ENCODE measurements at regions not wholly inside any gene's neighbourhood (a gene's known extent, or its start where the extent isn't known, plus 50 kb on each side); places are given as distances from the start of the nearest gene placed in this dataset.

- no peak for DNase-seq (ENCODE audit: low read depth)
Measured at GRCh38 chr3:28940994-28941393, 339.9 kb upstream of the RBMS3 start.

- peak; percentile 45 for DNase-seq (ENCODE audit: low read depth)
Measured at GRCh38 chr3:28947061-28947460, 333.8 kb upstream of the RBMS3 start.

- DNase-seq (ENCODE audit: low read depth), result no peak
Measured at GRCh38 chr3:28947751-28948150, 333.1 kb upstream of the RBMS3 start.

DNA sequence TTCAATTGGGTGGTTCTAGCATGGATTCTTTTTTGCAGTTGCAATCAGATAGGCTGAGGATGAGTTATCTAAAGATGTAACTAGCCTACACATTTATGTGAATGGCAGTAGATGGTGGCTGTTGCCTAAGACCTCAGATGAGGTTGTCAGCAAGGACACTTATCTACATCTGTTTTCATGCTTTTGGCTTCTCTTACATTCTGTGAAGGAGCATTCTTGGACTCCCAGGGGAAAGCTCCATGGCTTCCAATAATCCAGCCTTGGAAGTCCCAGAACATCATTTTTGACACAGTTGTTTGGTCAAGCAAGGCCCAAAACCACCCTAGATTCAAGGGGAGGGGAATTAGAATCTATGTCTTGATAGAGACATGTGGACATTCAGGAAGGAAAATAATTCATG lies 332.2 kb upstream of the RBMS3 start:
- DNase-seq (ENCODE audit: low read depth), result no peak

- no peak for DNase-seq (ENCODE audit: low read depth)
Measured at GRCh38 chr3:28949580-28949979, 331.3 kb upstream of the RBMS3 start.

GRCh38 chr3:28950614-28951013 lies 330.3 kb upstream of the RBMS3 start:
- DNase-seq (ENCODE audit: low read depth), result no peak

DNA sequence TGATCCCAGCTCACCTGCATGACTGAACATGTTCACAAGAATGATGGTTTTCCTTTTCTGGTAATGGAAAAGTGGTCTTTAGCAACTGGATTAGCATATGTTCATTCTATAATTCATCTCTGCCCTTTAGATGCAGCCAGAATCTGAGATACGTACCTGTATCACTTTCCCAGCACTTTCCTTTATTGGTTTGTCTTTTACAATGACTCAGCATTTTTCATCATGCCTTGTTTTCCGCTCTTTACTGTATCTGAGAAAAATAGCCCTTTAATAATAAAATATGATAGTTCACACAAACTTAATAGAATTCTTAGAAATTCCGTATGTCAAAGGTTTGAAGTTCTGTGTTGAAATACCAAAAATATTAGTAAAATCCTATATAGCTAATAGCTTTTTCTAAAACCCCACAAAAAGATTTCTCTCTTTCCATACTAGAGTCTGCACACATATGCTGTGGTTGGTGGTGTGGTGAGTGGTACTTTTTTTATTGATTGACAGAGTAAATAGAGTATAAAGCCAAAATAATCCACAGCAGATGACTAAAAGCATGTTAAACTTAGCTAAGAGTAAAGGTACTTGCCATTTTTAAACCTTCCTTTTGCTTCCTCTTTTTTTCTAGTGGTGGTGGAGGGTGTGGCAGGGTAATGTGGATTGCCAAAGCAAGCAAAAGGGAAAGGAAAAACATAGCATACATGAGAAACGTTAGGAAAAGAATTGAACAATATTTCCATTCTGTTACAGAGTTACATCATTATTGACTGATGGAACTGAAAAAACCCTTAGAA lies 328.9 kb upstream of the RBMS3 start:
- DNase-seq (ENCODE audit: low read depth), result no peak

DNA sequence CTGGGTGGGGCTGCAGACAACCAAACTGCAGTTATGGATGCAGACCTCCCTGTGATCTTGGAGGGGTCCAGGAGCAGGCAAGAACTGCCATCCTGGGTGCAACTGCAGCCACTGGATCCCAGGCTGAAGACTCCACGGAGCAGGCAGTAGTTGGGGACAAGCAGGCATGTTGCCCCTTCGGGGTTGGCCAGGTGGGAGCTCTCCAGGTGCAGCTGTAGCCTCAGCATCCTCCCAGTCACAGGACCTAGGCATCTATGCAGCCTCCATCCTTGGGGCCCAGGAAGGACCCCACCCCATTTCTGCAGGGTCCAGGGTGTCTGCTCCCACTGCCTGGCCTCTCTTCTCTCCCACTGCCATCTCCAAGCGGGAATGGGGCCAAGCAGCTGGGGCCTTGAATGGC lies 322.2 kb upstream of the RBMS3 start:
- no peak for DNase-seq (ENCODE audit: low read depth)

DNA sequence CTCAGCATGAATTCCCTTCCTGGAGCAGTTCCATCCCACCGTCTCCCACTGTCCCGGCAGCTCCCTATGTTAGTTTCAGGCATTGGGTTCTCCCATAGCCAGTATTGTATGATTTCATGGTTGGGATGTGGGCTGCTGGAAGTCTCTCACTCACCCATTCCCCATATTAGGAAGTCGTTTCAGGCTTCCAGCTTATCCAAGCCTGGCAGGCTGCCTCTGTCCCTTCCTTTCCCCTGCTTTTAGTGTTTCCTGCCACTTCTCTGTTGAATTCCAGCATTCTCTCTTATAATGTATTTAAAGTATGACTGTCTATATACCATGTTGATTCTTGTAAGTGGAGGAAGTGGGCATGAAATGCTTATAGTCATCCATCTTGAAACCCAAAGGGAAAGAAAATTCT lies 309.7 kb upstream of the RBMS3 start:
- DNase-seq (ENCODE audit: low read depth), result no peak

- DNase-seq (ENCODE audit: low read depth), result no peak
Measured at GRCh38 chr3:28972921-28973320, 307.9 kb upstream of the RBMS3 start.

DNA sequence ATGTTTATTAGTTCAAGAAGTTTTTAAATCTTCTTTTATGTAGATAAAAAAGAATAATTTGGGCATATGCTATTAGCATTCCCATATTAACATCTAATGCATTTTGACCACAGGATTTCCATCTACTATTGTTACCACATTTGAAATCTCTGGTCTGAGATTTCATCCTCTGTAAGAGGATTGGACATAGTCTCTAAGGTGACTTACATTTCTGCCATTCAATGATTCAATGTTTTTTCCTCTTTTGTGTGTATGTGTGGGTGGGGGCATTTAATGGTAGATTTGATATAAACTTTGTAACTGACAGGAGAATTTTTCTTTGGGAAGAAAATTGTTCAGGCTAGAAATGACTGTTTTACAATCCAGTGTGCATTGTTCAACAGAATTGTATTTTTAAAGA lies 307.3 kb upstream of the RBMS3 start:
- no peak for DNase-seq (ENCODE audit: low read depth)

DNA sequence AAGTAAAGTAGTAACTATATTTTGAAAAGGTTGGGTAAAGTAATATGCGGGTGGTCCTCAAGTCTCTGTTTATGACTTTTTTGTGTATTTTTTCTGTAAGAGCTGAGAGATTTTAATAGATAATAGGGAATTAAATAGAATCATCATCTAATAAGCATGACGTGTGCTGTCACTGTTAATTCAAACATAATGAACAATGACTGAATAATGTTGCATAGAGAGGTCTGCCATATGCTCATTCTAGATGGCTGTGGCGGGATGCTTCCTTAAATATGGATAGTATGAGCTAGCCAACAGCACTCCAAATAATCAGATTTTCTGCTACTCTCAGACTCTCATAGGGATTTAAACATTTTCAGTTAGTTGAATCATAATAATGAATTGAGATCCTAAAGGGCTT lies 302.8 kb upstream of the RBMS3 start:
- no peak for DNase-seq (ENCODE audit: low read depth)

GRCh38 chr3:28980131-28980530 lies 300.7 kb upstream of the RBMS3 start:
- DNase-seq (ENCODE audit: low read depth), result no peak

GRCh38 chr3:28980631-28981030 lies 300.2 kb upstream of the RBMS3 start:
- no peak for DNase-seq (ENCODE audit: low read depth)

- DNase-seq (ENCODE audit: low read depth), result no peak
Measured at GRCh38 chr3:28982906-28983305, 298.0 kb upstream of the RBMS3 start.

DNA sequence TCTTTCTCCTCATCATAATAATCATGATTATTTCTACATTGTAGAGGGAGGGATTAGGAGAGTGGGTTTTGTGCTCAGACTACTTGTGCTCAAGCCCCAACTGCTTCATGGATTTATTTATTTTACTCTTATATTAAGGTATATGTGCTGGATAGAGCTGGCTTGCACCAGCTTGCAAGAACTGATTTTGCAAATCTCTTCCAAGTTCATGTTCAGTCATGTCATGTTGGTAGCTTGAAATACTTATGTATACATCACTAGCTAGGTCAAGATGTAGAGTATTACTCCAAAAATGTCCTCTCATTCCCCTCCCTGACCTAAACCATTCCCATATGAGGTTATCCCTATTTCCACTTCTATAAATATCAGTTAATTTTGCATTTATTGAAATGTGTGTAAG lies 293.9 kb upstream of the RBMS3 start:
- DNase-seq (ENCODE audit: low read depth), result no peak

- DNase-seq (ENCODE audit: low read depth), result no peak
Measured at GRCh38 chr3:28989646-28990089, 291.2 kb upstream of the RBMS3 start.

- DNase-seq (ENCODE audit: low read depth), result peak; percentile 3
Measured at GRCh38 chr3:28994161-28994905, 286.5 kb upstream of the RBMS3 start.

- no peak for DNase-seq (ENCODE audit: low read depth)
Measured at GRCh38 chr3:29004885-29005599, 275.8 kb upstream of the RBMS3 start.

GRCh38 chr3:29005862-29006261 lies 275.0 kb upstream of the RBMS3 start:
- no peak for DNase-seq (ENCODE audit: low read depth)

DNA sequence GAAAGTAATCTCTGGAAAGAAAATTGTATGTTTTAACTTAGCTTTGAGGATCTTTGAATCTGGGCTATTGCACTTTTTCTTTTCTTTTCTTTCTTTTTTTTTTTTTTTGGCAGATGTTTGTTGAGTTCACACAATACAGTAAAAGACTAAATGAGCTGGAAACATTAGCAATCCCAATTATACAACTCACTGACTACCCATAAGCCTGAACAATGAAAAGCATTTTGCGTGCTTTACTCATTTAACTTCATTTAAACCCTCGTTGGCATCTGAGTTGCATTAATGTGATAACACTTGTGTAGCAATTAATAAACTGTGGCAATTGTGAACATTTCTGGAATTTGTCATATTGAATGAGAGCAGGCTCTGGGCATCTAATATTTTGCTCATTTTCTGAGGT lies 269.4 kb upstream of the RBMS3 start:
- no peak for DNase-seq (ENCODE audit: low read depth)

- DNase-seq (ENCODE audit: low read depth), result no peak
Measured at GRCh38 chr3:29011966-29012365, 268.9 kb upstream of the RBMS3 start.
